ENCODE measurements at regions not wholly inside any gene's neighbourhood (a gene's known extent, or its start where the extent isn't known, plus 50 kb on each side); places are given as distances from the start of the nearest gene placed in this dataset.

GRCh38 chr2:81528852-81529480, 1224.4 kb upstream of the LRRTM1 start:
- TF ChIP-seq EZH2 (IDR thresholded peaks at IDR 0.05) (no peak), POLR2AphosphoS5 (IDR thresholded peaks at IDR 0.05; ENCODE audit: borderline replicate concordance, low read depth, low read length) (no peak), FOXP2 (optimal IDR thresholded peaks at IDR 0.05; ENCODE audit: control extremely low read depth, extremely low read length, insufficient read depth) (no peak)

Measured in SK-N-MC (cell line).